GM10248 (cell line): ENCODE measurements at regions not wholly inside any gene's neighbourhood (a gene's known extent, or its start where the extent isn't known, plus 50 kb on each side); places are given as distances from the start of the nearest gene placed in this dataset.
"Not testable (repeated sequence)": the region's sequence is repeated elsewhere in the genome, so short reads cannot be mapped to it uniquely, and the experiment has no call there.

ENCODE experiments used
- CTCF ChIA-PET: fragments of 300-600 bp; sonication (Branson Sonifier 250); formaldehyde crosslinking; extraction: SDS; loops from one replicate; lab custom pipeline; 2021; ENCODE audit warnings: antibody characterized with exemption; lab: Yijun Ruan, JAX
- POLR2A ChIA-PET: fragments of 350-650 bp; sonication (Branson Sonifier 250); formaldehyde crosslinking; extraction: SDS; loops from one replicate; lab custom pipeline; 2020; ENCODE audit warnings: antibody characterized with exemption; lab: Yijun Ruan, JAX
- DNase-seq: peaks from one replicate; pipeline ENCODE4 v3.0.0; 2012; ENCODE audit errors: extremely low spot score
- TF ChIP-seq, protein P1 (sequence below): IDR thresholded peaks from 2 replicates; pipeline ENCODE4 v1.5.1; 2012; ENCODE audit warnings: mild to moderate bottlenecking, low read depth; ENCODE audit errors: extremely low read depth, missing control alignments, control extremely low read depth

- no peak for DNase-seq
- ChIA-PET CTCF (no interaction called here), POLR2A (no interaction called here)
- TF ChIP-seq, protein P1, sequence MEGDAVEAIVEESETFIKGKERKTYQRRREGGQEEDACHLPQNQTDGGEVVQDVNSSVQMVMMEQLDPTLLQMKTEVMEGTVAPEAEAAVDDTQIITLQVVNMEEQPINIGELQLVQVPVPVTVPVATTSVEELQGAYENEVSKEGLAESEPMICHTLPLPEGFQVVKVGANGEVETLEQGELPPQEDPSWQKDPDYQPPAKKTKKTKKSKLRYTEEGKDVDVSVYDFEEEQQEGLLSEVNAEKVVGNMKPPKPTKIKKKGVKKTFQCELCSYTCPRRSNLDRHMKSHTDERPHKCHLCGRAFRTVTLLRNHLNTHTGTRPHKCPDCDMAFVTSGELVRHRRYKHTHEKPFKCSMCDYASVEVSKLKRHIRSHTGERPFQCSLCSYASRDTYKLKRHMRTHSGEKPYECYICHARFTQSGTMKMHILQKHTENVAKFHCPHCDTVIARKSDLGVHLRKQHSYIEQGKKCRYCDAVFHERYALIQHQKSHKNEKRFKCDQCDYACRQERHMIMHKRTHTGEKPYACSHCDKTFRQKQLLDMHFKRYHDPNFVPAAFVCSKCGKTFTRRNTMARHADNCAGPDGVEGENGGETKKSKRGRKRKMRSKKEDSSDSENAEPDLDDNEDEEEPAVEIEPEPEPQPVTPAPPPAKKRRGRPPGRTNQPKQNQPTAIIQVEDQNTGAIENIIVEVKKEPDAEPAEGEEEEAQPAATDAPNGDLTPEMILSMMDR, result no peak
These were observed 149.2 kb upstream of the PLD5 start for GRCh38 chr1:242673652-242674051.

DNA sequence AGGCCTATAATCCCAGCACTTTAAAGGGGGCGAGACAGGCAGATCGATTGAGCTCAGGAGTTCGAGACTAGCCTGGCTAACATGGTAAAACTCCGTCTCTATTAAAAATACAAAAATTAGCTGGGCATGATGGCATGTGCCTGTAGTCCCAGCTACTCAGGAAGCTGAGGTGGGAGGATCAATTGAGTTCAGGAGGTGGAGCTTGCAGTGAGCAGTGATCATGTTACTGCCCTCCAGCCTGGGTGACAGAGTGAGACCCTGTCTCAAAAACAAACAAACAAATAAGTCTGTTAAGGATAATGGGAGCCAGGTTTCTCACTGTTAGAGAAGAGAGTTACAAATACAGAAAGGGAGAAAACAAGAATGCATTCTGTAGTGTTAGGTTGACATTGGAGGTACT lies 148.7 kb upstream of the PLD5 start:
- DNase-seq, POLR2A ChIA-PET: not testable (repeated sequence)
- CTCF ChIA-PET, result interaction anchor here (0.8 kb wide), 1 partner anchor 12 kb away, joined by 3 read pairs; no protein-coding TSS in a partner anchor

DNA sequence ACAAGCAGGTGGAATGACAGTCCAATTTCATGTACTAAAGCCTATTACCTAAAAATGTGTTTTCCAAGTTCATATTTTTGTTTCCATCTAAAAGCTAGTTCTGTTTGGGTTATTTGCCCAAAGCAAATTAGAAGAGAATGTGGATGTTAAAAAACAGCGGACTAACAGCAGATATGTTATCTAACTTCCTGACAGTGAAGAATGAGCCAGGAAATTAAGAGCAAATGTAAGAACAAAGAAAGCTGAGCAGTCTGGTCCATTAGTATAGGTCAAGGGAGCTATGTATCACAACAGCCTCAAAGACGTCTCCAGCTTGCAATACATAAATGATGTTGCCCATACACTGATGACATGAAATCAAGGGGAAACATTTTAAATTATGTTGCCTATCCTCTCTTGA lies 145.5 kb upstream of the PLD5 start:
- no peak for DNase-seq
- ChIA-PET POLR2A (no interaction called here), CTCF (interaction anchor here (1.1 kb wide), 1 partner anchor 17 kb away, joined by 4 read pairs; no protein-coding TSS in a partner anchor)
- TF ChIP-seq, protein P1, result no peak

- TF ChIP-seq, protein P1, result no peak
- no peak for DNase-seq
- ChIA-PET POLR2A (interaction anchor here (0.7 kb wide), 1 partner anchor 24 kb away, joined by 7 read pairs; no protein-coding TSS in a partner anchor), CTCF (no interaction called here)
These were observed 138.4 kb upstream of the PLD5 start for GRCh38 chr1:242662886-242663285.

DNA sequence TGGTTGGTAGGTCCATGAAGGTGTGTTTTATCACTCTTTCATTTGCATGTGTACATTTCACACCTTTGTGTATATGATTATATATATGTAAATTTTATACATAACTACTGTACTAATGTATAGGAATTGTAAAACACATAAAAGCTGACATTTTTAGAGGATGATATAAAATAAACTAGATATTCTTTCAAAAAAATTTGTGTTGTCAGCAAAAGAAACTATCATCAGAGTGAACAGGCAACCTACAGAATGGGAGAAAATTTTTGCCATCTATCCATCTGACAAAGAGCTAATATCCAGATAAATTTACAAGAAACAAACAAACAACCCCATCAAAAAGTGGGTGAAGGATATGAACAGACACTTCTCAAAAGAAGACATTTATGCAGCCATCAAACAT lies 129.3 kb upstream of the PLD5 start:
- CTCF ChIA-PET, result interaction anchor here (1.4 kb wide), 2 partner anchors 12 to 16 kb away, joined by 3 to 4 read pairs; no protein-coding TSS in a partner anchor
- POLR2A ChIA-PET, result not testable (repeated sequence)

GRCh38 chr1:242651817-242652216 lies 127.3 kb upstream of the PLD5 start:
- no peak for DNase-seq
- ChIA-PET CTCF (interaction anchor here (1.1 to 1.4 kb wide), 3 partner anchors 16 to 673 kb away, joined by 3 to 6 read pairs (median 3); no protein-coding TSS in a partner anchor), POLR2A (no interaction called here)
- TF ChIP-seq, protein P1, result no peak

More for the DNA sequence above, 129.3 kb upstream of the PLD5 start:
- DNase-seq, result not testable (repeated sequence)

DNA sequence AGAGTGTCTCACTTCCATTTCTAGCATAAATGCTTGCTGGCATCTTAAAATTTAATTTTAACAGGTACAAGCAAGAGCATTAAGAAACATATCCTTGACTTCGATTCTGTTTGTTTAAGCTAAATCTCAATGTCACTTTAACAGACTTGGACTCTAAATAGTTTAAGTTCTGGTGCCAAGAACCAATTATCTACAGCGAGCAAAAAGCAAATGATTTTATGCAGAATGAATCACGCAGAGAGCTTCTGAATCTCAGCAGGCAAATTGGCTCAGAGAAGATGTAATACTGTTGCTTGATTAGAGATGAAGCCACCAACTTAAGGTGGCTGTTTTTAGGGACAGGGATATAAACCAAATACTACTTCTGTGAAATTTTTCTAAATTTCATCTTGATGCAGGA lies 117.0 kb upstream of the PLD5 start:
- TF ChIP-seq, protein P1, result no peak
- CTCF ChIA-PET, result interaction anchor here (1.1 to 1.2 kb wide), 3 partner anchors 9 to 11 kb away, joined by 3 to 4 read pairs (median 3); no protein-coding TSS in a partner anchor
- POLR2A ChIA-PET, result no interaction called here
- DNase-seq, result no peak
